Caco-2 (cell line): ENCODE measurements at regions not wholly inside any gene's neighbourhood (a gene's known extent, or its start where the extent isn't known, plus 50 kb on each side); places are given as distances from the start of the nearest gene placed in this dataset.
"Not testable (repeated sequence)": the region's sequence is repeated elsewhere in the genome, so short reads cannot be mapped to it uniquely, and the experiment has no call there.

Experiments used
- BruUV-seq: library from RNA; stranded (reverse); fragments of 400-500 nt; replicated peaks from 2 replicates; lab custom pipeline; 2021; lab: Mats Ljungman, UMichigan
- CTCF ChIA-PET: fragments of 300-600 bp; sonication (Branson Sonifier 250); formaldehyde crosslinking; loops from one replicate; lab custom pipeline; 2022; ENCODE audit warnings: antibody characterized with exemption; lab: Charles Lee
- POLR2A ChIA-PET: fragments of 300-600 bp; sonication (Branson Sonifier 250); formaldehyde crosslinking; loops from one replicate; lab custom pipeline; 2022; ENCODE audit warnings: antibody characterized with exemption; lab: Charles Lee
- DNase-seq, 2 experiments: peaks; one replicate each; pipeline versions ENCODE4 v3.0.0 to v3.0.0-alpha.2; 2020 to 2022
- H3K27me3 ChIP-seq: replicated peaks from 2 replicates; pipeline ENCODE4 v1.6.0; 2011; ENCODE audit warnings: low read length; ENCODE audit not compliant: control insufficient read depth, insufficient read depth
- H3K36me3 ChIP-seq: 2 replicates; pipeline ENCODE4 v1.5.1; 2011; ENCODE audit warnings: low read length; ENCODE audit not compliant: control insufficient read depth, insufficient read depth
- H3K4me1 ChIP-seq: fragments of 250-450 bp; sonication (Bioruptor Pico); 2 replicates; pipeline ENCODE4 v1.5.1; 2020; ENCODE audit warnings: mild to moderate bottlenecking
- H3K4me3 ChIP-seq: 2 replicates; pipeline ENCODE4 v1.5.1; 2011; ENCODE audit warnings: low read depth, mild to moderate bottlenecking, control low read depth, low read length
- H3K9me3 ChIP-seq: fragments of 250-450 bp; sonication (Bioruptor Pico); 2 replicates; pipeline ENCODE4 v1.5.1; 2020; ENCODE audit warnings: mild to moderate bottlenecking, moderate library complexity
- H3K27ac Mint-ChIP-seq: one replicate; pipeline ENCODE4 v1.8.0; 2022; ENCODE audit warnings: mixed read lengths; ENCODE audit not compliant: unreplicated experiment
- H3K27me3 Mint-ChIP-seq: one replicate; pipeline ENCODE4 v1.8.0; 2022; ENCODE audit warnings: mixed read lengths; ENCODE audit not compliant: insufficient read depth, unreplicated experiment
- H3K36me3 Mint-ChIP-seq: one replicate; pipeline ENCODE4 v1.8.0; 2022; ENCODE audit warnings: mild to moderate bottlenecking, mixed read lengths; ENCODE audit not compliant: insufficient read depth, unreplicated experiment
- H3K4me1 Mint-ChIP-seq: one replicate; pipeline ENCODE4 v1.8.0; 2022; ENCODE audit warnings: low read depth, mixed read lengths; ENCODE audit not compliant: unreplicated experiment
- H3K4me3 Mint-ChIP-seq: one replicate; pipeline ENCODE4 v1.8.0; 2022; ENCODE audit warnings: mild to moderate bottlenecking, moderate library complexity, mixed read lengths; ENCODE audit not compliant: unreplicated experiment
- H3K9me3 Mint-ChIP-seq: one replicate; pipeline ENCODE4 v1.8.0; 2022; ENCODE audit warnings: mixed read lengths; ENCODE audit not compliant: unreplicated experiment
- CTCF ChIP-seq, 2 experiments: fragments of 200-600 bp in 1 of 2; IDR thresholded peaks; 1 replicate in 1 of 2; 2 replicates in 1 of 2; pipeline versions ENCODE4 v1.5.1 to v1.8.0; 2011 to 2022; ENCODE audit warnings: antibody characterized with exemption in 1 of 2, control low read depth in 1 of 2, inconsistent platforms in 1 of 2, low read depth in 1 of 2, low read length in 1 of 2, mild to moderate bottlenecking in 1 of 2, moderate library complexity in 1 of 2; ENCODE audit not compliant: insufficient read depth in 1 of 2, severe bottlenecking in 1 of 2, unreplicated experiment in 1 of 2
- intact Hi-C: fragments of 100-400 bp; cut with micrococcal nuclease; formaldehyde crosslinking; loops from one replicate; pipeline ENCODE4 v1.10.0; 2022; ENCODE audit not compliant: unreplicated experiment

- Histone ChIP-seq H3K4me3 (no peak overlapping the region), H3K27me3 (no peaks in the 10 kb centered on the region), H3K4me1 (no peaks in the 10 kb centered on the region), H3K9me3 (no peaks in the 10 kb centered on the region), H3K36me3 (no peaks in the 10 kb centered on the region)
- DNase-seq, result no peak
- intact Hi-C loops, result no loop called here
- Mint-ChIP-seq H3K27me3 (no peaks in the 10 kb centered on the region), H3K4me3 (no peak overlapping the region), H3K4me1 (no peaks in the 10 kb centered on the region), H3K27ac (no peak overlapping the region), H3K9me3 (no peaks in the 10 kb centered on the region), H3K36me3 (no peaks in the 10 kb centered on the region)
- no TSS peak for BruUV-seq
- ChIA-PET POLR2A (no interaction called here), CTCF (no interaction called here)
- TF ChIP-seq CTCF (IDR thresholded peaks at IDR 0.05; ENCODE audit: insufficient read depth in 1 of 2, low read depth in 1 of 2, low read length in 1 of 2, severe bottlenecking in 1 of 2, unreplicated experiment in 1 of 2), result no peak
These were observed 695.3 kb upstream of the ZNF804A start for GRCh38 chr2:183903026-183903425.

DNA sequence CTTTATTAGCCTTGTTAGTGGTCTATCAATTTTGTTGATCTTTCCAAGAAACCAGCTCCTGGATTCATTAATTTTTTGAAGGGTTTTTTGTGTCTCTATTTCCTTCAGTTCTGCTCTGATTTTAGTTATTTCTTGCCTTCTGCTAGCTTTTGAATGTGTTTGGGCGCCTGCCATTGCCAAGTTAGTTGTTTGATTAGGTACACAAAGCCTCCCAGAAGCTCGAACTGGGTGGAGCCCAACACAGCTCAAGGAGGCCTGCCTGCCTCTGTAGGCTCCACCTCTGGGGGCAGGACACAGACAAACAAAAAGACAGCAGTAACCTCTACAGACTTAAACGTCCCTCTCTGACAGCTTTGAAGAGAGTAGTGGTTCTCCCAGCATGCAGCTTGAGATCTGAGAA, 682.3 kb upstream of the ZNF804A start:
- H3K27ac Mint-ChIP-seq, DNase-seq, H3K4me1 Mint-ChIP-seq, H3K4me1 ChIP-seq, intact Hi-C loops, H3K9me3 Mint-ChIP-seq, H3K4me3 Mint-ChIP-seq, BruUV-seq, H3K27me3 ChIP-seq, H3K36me3 Mint-ChIP-seq, CTCF ChIA-PET, H3K27me3 Mint-ChIP-seq, H3K36me3 ChIP-seq, POLR2A ChIA-PET, H3K4me3 ChIP-seq, H3K9me3 ChIP-seq: not testable (repeated sequence)

DNA sequence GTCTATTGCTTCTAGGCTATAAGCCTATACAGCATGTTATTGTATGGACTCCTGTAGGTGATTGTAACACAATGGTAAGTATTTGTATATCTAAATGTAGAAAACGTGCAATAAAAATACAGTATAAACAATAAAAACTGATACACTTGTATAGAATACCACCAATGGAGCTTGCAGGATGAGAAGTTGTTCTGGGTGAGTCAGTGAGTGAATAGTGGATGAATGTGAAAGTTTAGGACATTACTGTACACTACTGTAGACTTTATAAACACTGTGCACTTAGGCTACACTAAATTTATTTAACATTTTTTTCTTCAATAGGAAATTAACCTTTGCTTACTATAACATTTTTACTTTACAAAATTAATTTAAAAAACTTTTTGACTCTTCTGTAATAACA, 679.2 kb upstream of the ZNF804A start:
- no peak for TF ChIP-seq CTCF (IDR thresholded peaks at IDR 0.05; ENCODE audit: insufficient read depth in 1 of 2, low read depth in 1 of 2, low read length in 1 of 2, severe bottlenecking in 1 of 2, unreplicated experiment in 1 of 2)
- no peaks in the 10 kb centered on the region for H3K4me1 Mint-ChIP-seq
- H3K4me3 Mint-ChIP-seq, result no peak overlapping the region
- no peaks in the 10 kb centered on the region for H3K27me3 ChIP-seq
- H3K9me3 ChIP-seq, result no peaks in the 10 kb centered on the region
- no peaks in the 10 kb centered on the region for H3K27me3 Mint-ChIP-seq
- POLR2A ChIA-PET, result no interaction called here
- no peaks in the 10 kb centered on the region for H3K36me3 ChIP-seq
- H3K4me3 ChIP-seq, result no peak overlapping the region
- H3K36me3 Mint-ChIP-seq, result no peaks in the 10 kb centered on the region
- no peaks in the 10 kb centered on the region for H3K9me3 Mint-ChIP-seq
- no TSS peak for BruUV-seq
- no peak for DNase-seq
- no peak overlapping the region for H3K27ac Mint-ChIP-seq
- CTCF ChIA-PET, result no interaction called here
- intact Hi-C loops, result no loop called here
- H3K4me1 ChIP-seq, result no peaks in the 10 kb centered on the region

DNA sequence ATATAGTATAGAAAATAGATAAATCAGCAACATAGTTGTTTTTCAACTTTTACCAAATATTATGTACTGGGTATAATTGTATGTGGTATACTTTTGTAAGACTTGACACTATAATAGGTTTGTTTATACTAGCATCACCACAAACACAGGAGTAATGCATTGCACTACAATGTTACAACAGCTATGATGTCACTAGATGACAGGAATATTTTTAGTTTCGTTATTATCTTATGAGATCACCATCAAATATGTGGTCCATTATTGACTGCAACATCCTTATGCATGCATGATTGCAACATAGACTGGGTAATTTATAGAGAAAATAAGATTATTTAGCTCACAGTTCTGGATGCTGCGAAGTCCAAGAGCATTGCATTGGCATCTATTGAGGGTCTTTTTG, 678.4 kb upstream of the ZNF804A start:
- intact Hi-C loops, result no loop called here
- POLR2A ChIA-PET, result no interaction called here

More for the DNA sequence above, 678.4 kb upstream of the ZNF804A start:
- Histone ChIP-seq H3K36me3 (no peaks in the 10 kb centered on the region), H3K27me3 (no peaks in the 10 kb centered on the region), H3K4me3 (no peak overlapping the region), H3K4me1 (no peaks in the 10 kb centered on the region), H3K9me3 (no peaks in the 10 kb centered on the region)
- CTCF ChIA-PET, result no interaction called here
- no TSS peak for BruUV-seq
- H3K27me3 Mint-ChIP-seq, result no peaks in the 10 kb centered on the region
- no peak for TF ChIP-seq CTCF (IDR thresholded peaks at IDR 0.05; ENCODE audit: insufficient read depth in 1 of 2, low read depth in 1 of 2, low read length in 1 of 2, severe bottlenecking in 1 of 2, unreplicated experiment in 1 of 2)
- no peak for DNase-seq
- H3K4me1 Mint-ChIP-seq, result no peaks in the 10 kb centered on the region
- no peak overlapping the region for H3K27ac Mint-ChIP-seq
- H3K9me3 Mint-ChIP-seq, result no peaks in the 10 kb centered on the region
- no peak overlapping the region for H3K4me3 Mint-ChIP-seq
- no peaks in the 10 kb centered on the region for H3K36me3 Mint-ChIP-seq
